ENCODE measurements at regions not wholly inside any gene's neighbourhood (a gene's known extent, or its start where the extent isn't known, plus 50 kb on each side); places are given as distances from the start of the nearest gene placed in this dataset.

DNA sequence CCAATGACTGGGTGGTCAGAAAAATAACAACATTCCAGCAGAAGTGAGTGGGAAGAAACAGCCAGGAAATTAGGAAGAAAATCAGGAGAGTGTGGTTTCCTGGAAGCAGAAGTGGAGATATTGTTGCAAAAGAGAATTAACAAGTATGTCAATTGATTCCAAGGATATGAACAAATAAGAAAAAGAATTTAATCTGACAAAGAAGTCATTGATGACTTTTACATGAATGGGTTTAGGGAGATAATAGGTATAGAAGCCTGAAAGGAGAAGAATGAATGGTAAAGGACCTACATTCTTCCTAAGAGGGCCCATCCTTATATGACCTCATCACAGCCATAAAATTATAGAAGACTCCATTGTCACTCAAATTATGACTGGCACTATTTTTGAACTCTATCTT, 1440.1 kb downstream of the OTOL1 start:
- TF ChIP-seq POLR2AphosphoS5 (IDR thresholded peaks at IDR 0.05; ENCODE audit: control insufficient read depth, insufficient read depth, low read depth, low read length) (no peak), CBX8 (IDR thresholded peaks at IDR 0.05; ENCODE audit: borderline replicate concordance, extremely low read depth, low read depth, low read length, poor library complexity, severe bottlenecking) (no peak), ZNF324 (CRISPR knock-in tag; IDR thresholded peaks at IDR 0.05) (no peak), CEBPB (tag; IDR thresholded peaks at IDR 0.05) (no peak), ZSCAN32 (CRISPR knock-in tag; IDR thresholded peaks at IDR 0.05) (no peak), L3MBTL2 (IDR thresholded peaks at IDR 0.05) (no peak)
- TF ChIP-seq, protein P1, sequence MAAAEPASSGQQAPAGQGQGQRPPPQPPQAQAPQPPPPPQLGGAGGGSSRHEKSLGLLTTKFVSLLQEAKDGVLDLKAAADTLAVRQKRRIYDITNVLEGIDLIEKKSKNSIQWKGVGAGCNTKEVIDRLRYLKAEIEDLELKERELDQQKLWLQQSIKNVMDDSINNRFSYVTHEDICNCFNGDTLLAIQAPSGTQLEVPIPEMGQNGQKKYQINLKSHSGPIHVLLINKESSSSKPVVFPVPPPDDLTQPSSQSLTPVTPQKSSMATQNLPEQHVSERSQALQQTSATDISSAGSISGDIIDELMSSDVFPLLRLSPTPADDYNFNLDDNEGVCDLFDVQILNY (CRISPR knock-in tag; IDR thresholded peaks at IDR 0.05): no peak
- TF ChIP-seq, protein P2, sequence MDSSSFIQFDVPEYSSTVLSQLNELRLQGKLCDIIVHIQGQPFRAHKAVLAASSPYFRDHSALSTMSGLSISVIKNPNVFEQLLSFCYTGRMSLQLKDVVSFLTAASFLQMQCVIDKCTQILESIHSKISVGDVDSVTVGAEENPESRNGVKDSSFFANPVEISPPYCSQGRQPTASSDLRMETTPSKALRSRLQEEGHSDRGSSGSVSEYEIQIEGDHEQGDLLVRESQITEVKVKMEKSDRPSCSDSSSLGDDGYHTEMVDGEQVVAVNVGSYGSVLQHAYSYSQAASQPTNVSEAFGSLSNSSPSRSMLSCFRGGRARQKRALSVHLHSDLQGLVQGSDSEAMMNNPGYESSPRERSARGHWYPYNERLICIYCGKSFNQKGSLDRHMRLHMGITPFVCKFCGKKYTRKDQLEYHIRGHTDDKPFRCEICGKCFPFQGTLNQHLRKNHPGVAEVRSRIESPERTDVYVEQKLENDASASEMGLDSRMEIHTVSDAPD (CRISPR knock-in tag; IDR thresholded peaks at IDR 0.05): no peak
- TF ChIP-seq, protein P3, sequence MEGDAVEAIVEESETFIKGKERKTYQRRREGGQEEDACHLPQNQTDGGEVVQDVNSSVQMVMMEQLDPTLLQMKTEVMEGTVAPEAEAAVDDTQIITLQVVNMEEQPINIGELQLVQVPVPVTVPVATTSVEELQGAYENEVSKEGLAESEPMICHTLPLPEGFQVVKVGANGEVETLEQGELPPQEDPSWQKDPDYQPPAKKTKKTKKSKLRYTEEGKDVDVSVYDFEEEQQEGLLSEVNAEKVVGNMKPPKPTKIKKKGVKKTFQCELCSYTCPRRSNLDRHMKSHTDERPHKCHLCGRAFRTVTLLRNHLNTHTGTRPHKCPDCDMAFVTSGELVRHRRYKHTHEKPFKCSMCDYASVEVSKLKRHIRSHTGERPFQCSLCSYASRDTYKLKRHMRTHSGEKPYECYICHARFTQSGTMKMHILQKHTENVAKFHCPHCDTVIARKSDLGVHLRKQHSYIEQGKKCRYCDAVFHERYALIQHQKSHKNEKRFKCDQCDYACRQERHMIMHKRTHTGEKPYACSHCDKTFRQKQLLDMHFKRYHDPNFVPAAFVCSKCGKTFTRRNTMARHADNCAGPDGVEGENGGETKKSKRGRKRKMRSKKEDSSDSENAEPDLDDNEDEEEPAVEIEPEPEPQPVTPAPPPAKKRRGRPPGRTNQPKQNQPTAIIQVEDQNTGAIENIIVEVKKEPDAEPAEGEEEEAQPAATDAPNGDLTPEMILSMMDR (IDR thresholded peaks at IDR 0.05 in 2 of 3, conservative IDR thresholded peaks at IDR 0.05 in 1 of 3; ENCODE audit: insufficient read depth in 2 of 3, low read depth in 1 of 3, low read length in 3 of 3): no peak
- TF ChIP-seq, protein P4, sequence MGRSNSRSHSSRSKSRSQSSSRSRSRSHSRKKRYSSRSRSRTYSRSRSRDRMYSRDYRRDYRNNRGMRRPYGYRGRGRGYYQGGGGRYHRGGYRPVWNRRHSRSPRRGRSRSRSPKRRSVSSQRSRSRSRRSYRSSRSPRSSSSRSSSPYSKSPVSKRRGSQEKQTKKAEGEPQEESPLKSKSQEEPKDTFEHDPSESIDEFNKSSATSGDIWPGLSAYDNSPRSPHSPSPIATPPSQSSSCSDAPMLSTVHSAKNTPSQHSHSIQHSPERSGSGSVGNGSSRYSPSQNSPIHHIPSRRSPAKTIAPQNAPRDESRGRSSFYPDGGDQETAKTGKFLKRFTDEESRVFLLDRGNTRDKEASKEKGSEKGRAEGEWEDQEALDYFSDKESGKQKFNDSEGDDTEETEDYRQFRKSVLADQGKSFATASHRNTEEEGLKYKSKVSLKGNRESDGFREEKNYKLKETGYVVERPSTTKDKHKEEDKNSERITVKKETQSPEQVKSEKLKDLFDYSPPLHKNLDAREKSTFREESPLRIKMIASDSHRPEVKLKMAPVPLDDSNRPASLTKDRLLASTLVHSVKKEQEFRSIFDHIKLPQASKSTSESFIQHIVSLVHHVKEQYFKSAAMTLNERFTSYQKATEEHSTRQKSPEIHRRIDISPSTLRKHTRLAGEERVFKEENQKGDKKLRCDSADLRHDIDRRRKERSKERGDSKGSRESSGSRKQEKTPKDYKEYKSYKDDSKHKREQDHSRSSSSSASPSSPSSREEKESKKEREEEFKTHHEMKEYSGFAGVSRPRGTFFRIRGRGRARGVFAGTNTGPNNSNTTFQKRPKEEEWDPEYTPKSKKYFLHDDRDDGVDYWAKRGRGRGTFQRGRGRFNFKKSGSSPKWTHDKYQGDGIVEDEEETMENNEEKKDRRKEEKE (IDR thresholded peaks at IDR 0.05; ENCODE audit: borderline replicate concordance in 1 of 2, control insufficient read depth in 1 of 2, low read depth in 2 of 2, low read length in 1 of 2): no peak
- TF ChIP-seq, protein P5, sequence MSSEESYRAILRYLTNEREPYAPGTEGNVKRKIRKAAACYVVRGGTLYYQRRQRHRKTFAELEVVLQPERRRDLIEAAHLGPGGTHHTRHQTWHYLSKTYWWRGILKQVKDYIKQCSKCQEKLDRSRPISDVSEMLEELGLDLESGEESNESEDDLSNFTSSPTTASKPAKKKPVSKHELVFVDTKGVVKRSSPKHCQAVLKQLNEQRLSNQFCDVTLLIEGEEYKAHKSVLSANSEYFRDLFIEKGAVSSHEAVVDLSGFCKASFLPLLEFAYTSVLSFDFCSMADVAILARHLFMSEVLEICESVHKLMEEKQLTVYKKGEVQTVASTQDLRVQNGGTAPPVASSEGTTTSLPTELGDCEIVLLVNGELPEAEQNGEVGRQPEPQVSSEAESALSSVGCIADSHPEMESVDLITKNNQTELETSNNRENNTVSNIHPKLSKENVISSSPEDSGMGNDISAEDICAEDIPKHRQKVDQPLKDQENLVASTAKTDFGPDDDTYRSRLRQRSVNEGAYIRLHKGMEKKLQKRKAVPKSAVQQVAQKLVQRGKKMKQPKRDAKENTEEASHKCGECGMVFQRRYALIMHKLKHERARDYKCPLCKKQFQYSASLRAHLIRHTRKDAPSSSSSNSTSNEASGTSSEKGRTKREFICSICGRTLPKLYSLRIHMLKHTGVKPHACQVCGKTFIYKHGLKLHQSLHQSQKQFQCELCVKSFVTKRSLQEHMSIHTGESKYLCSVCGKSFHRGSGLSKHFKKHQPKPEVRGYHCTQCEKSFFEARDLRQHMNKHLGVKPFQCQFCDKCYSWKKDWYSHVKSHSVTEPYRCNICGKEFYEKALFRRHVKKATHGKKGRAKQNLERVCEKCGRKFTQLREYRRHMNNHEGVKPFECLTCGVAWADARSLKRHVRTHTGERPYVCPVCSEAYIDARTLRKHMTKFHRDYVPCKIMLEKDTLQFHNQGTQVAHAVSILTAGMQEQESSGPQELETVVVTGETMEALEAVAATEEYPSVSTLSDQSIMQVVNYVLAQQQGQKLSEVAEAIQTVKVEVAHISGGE (CRISPR knock-in tag; IDR thresholded peaks at IDR 0.05): no peak
- TF ChIP-seq, protein P6, sequence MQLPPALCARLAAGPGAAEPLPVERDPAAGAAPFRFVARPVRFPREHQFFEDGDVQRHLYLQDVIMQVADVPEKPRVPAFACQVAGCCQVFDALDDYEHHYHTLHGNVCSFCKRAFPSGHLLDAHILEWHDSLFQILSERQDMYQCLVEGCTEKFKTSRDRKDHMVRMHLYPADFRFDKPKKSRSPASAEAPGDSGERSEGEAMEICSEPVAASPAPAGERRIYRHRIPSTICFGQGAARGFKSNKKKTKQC (CRISPR knock-in tag; IDR thresholded peaks at IDR 0.05): no peak
